Immature natural killer cell (primary cell): ENCODE measurements at regions not wholly inside any gene's neighbourhood (a gene's known extent, or its start where the extent isn't known, plus 50 kb on each side); places are given as distances from the start of the nearest gene placed in this dataset.

Experiments
- DNase-seq, 3 donors: peaks; one replicate each; pipeline ENCODE4 v3.0.0; 2022; ENCODE audit warnings: mixed read lengths in 1 of 3
- H3K27ac Mint-ChIP-seq, 6 donors: one replicate each; pipeline ENCODE4 v1.8.0; 2020; ENCODE audit warnings: mixed read lengths in 6 of 6, mild to moderate bottlenecking in 5 of 6, inconsistent platforms in 4 of 6, moderate library complexity in 3 of 6
- H3K27me3 Mint-ChIP-seq, 3 donors: one replicate each; pipeline ENCODE4 v1.8.0; 2020 to 2021; ENCODE audit warnings: low read depth in 3 of 3, mild to moderate bottlenecking in 3 of 3, mixed read lengths in 3 of 3, moderate library complexity in 3 of 3, inconsistent platforms in 1 of 3
- H3K36me3 Mint-ChIP-seq, 3 donors: one replicate each; pipeline ENCODE4 v1.8.0; 2020; ENCODE audit warnings: mixed read lengths in 3 of 3, inconsistent platforms in 2 of 3, mild to moderate bottlenecking in 2 of 3
- H3K4me1 Mint-ChIP-seq, 2 donors: one replicate each; pipeline ENCODE4 v1.8.0; 2020; ENCODE audit warnings: inconsistent platforms in 2 of 2, mild to moderate bottlenecking in 2 of 2, mixed read lengths in 2 of 2, moderate library complexity in 1 of 2
- H3K4me3 Mint-ChIP-seq, 5 donors: one replicate each; pipeline ENCODE4 v1.8.0; 2020; ENCODE audit warnings: mild to moderate bottlenecking in 5 of 5, mixed read lengths in 5 of 5, inconsistent platforms in 3 of 5, moderate library complexity in 3 of 5
- H3K9me3 Mint-ChIP-seq, 6 donors: one replicate each; pipeline ENCODE4 v1.8.0; 2020; ENCODE audit warnings: mild to moderate bottlenecking in 6 of 6, mixed read lengths in 6 of 6, inconsistent platforms in 4 of 6, moderate library complexity in 3 of 6

GRCh38 chr2:221810245-221810644 lies 238.1 kb upstream of the EPHA4 start:
- H3K36me3 Mint-ChIP-seq = no peaks in the 10 kb centered on the region
- peaks cover 0 to 3% (median 0%) of the 10 kb centered on the region in 3 donors for H3K27me3 Mint-ChIP-seq
- H3K27ac Mint-ChIP-seq = no peak overlapping the region
- H3K4me1 Mint-ChIP-seq = no peaks in the 10 kb centered on the region
- H3K9me3 Mint-ChIP-seq = peaks cover 0 to 12% (median 7%) of the 10 kb centered on the region in 6 donors
- H3K4me3 Mint-ChIP-seq = no peak overlapping the region
- no peak for DNase-seq

DNA sequence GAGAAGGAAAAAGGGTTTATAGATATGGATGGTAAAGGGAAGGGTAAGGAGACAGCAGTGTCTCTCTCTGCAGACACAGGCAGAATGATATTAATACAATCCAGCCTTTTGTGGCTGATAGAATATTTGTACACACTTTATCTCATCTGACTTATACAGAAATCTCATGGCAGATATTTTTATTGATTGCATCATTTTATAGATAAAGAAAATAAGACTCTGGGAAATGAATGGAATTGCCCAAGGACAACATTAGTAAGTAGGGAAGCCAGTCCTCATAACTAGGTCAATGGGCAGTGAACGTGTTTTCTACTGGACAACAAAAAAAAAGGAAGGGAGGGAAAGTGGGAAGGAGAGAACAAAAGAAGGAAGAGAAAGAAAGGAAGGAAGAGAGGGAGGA lies 236.4 kb upstream of the EPHA4 start:
- peaks cover 0 to 9% (median 3%) of the 10 kb centered on the region in 6 donors for H3K9me3 Mint-ChIP-seq
- H3K27ac Mint-ChIP-seq = no peak overlapping the region
- no peaks in the 10 kb centered on the region for H3K4me1 Mint-ChIP-seq
- DNase-seq = no peak
- no peaks in the 10 kb centered on the region for H3K36me3 Mint-ChIP-seq
- no peak overlapping the region for H3K4me3 Mint-ChIP-seq
- H3K27me3 Mint-ChIP-seq = no peaks in the 10 kb centered on the region

DNA sequence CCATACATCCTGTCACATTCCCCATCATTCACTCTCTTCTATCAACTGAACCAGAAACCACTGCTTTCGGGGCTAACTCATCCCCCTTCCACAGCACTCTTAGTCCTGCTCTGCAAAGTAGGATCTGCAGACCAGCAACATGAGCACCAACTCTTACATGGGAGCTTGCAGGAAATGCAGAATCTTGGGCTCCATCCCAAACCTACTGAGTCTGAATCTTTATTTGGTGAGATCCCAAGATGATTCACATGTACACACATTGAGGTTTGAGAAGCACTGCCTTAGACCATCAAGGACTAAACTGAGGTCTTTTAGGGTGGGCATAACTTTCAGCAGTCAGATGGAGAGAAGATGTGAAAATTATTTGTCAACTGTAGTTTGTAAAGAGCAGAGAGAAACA lies 235.6 kb upstream of the EPHA4 start:
- Mint-ChIP-seq H3K36me3 (no peaks in the 10 kb centered on the region), H3K27me3 (no peaks in the 10 kb centered on the region), H3K4me1 (no peaks in the 10 kb centered on the region), H3K27ac (no peak overlapping the region), H3K4me3 (no peak overlapping the region), H3K9me3 (peaks cover 0 to 11% (median 3%) of the 10 kb centered on the region in 6 donors)
- DNase-seq = no peak

DNA sequence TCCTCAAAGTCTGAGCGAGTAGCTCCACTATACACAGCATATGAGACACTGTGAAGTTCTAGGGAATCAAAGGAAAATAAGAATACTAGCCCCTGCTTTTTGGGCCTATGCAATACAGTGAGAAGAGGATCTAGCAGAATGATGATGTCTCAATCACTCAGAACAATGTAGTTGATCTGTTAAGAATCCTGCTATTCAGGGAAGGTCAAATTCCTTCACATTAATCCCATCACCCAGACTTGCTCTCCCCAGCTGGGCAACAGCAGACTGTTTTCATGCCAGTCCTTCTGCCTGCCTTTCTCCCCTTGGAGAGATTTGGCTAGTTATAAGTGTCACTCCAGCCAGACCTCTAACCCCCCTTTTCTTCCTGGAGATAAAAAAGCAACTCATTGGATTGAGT lies 230.0 kb upstream of the EPHA4 start:
- H3K27me3 Mint-ChIP-seq = peaks cover 0 to 2% (median 0%) of the 10 kb centered on the region in 3 donors
- peaks cover 0 to 9% (median 3%) of the 10 kb centered on the region in 6 donors for H3K9me3 Mint-ChIP-seq
- H3K4me3 Mint-ChIP-seq = no peak overlapping the region

GRCh38 chr2:221792971-221793521 lies 220.9 kb upstream of the EPHA4 start:
- Mint-ChIP-seq H3K27ac (no peak overlapping the region), H3K9me3 (peaks cover 0 to 6% (median 0%) of the 10 kb centered on the region in 6 donors), H3K36me3 (no peaks in the 10 kb centered on the region), H3K4me1 (no peaks in the 10 kb centered on the region), H3K27me3 (peaks cover 0 to 4% (median 2%) of the 10 kb centered on the region in 3 donors), H3K4me3 (no peak overlapping the region)
- no peak for DNase-seq

More for the DNA sequence above, 230.0 kb upstream of the EPHA4 start:
- no peak for DNase-seq
- Mint-ChIP-seq H3K36me3 (no peaks in the 10 kb centered on the region), H3K27ac (no peak overlapping the region), H3K4me1 (no peaks in the 10 kb centered on the region)

GRCh38 chr2:221791844-221792243 lies 219.7 kb upstream of the EPHA4 start:
- H3K27me3 Mint-ChIP-seq = peaks cover 0 to 4% (median 2%) of the 10 kb centered on the region in 3 donors
- no peak overlapping the region for H3K4me3 Mint-ChIP-seq
- peaks cover 0 to 6% (median 0%) of the 10 kb centered on the region in 6 donors for H3K9me3 Mint-ChIP-seq
- no peaks in the 10 kb centered on the region for H3K4me1 Mint-ChIP-seq
- H3K27ac Mint-ChIP-seq = no peak overlapping the region
- H3K36me3 Mint-ChIP-seq = no peaks in the 10 kb centered on the region
- no peak for DNase-seq

DNA sequence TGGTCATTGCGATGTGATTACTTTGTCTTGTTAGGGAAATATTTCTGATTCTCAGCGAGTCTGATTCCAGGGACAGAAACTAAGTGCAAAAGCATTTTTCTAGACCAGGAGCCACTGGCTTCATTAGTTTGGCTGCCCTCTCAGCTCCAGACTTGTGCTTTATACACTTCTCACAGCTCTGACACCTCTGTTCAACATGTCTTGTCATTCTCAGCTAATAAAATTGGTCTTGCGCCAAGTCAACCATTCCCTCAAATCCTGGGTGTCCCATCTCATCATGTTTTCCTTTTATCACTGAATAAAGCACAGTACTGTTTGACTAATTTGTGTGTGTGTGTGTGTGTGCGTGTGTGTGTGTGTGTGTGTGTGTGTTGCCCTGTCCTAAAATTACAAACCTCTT lies 215.5 kb upstream of the EPHA4 start:
- no peak for DNase-seq
- no peaks in the 10 kb centered on the region for H3K36me3 Mint-ChIP-seq
- H3K27me3 Mint-ChIP-seq = peaks cover 0 to 2% (median 0%) of the 10 kb centered on the region in 3 donors
- H3K9me3 Mint-ChIP-seq = peaks cover 0 to 6% (median under 1%) of the 10 kb centered on the region in 6 donors
- H3K27ac Mint-ChIP-seq = no peak overlapping the region
- no peak overlapping the region for H3K4me3 Mint-ChIP-seq
- H3K4me1 Mint-ChIP-seq = no peaks in the 10 kb centered on the region

- no peaks in the 10 kb centered on the region for H3K27me3 Mint-ChIP-seq
- H3K36me3 Mint-ChIP-seq = no peaks in the 10 kb centered on the region
- DNase-seq = no peak
- H3K4me3 Mint-ChIP-seq = no peak overlapping the region
- no peaks in the 10 kb centered on the region for H3K4me1 Mint-ChIP-seq
- H3K9me3 Mint-ChIP-seq = peaks cover 0 to 11% (median under 1%) of the 10 kb centered on the region in 6 donors
- H3K27ac Mint-ChIP-seq = no peak overlapping the region
Measured at GRCh38 chr2:221786297-221786926, 214.3 kb upstream of the EPHA4 start.

DNA sequence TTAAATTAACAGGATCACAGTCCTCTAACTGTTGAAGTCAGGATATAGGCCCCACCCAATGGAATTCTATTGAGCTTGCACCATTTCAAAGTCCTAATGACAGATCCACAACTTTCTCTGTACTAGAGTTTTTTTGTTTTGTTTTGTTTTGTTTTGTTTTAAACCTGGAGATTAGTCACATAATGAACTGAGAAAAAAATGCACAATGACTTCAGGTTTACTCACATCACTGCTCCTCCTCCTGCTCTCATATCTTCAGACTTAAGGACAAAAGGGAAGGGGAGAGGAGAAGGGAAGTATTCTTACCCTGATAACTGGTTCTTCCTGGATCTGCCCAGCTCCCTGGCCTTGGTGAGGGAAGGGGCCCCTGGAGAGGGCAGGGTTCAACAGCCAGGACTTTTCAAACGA lies 208.2 kb upstream of the EPHA4 start:
- H3K9me3 Mint-ChIP-seq = peaks cover 0 to 11% (median under 1%) of the 10 kb centered on the region in 6 donors
- no peak for DNase-seq
- H3K36me3 Mint-ChIP-seq = no peaks in the 10 kb centered on the region
- no peaks in the 10 kb centered on the region for H3K27me3 Mint-ChIP-seq
- no peak overlapping the region for H3K27ac Mint-ChIP-seq
- no peak overlapping the region for H3K4me3 Mint-ChIP-seq
- no peaks in the 10 kb centered on the region for H3K4me1 Mint-ChIP-seq

GRCh38 chr2:221779614-221780067 lies 207.5 kb upstream of the EPHA4 start:
- H3K4me3 Mint-ChIP-seq = no peak overlapping the region
- H3K36me3 Mint-ChIP-seq = no peaks in the 10 kb centered on the region
- H3K4me1 Mint-ChIP-seq = no peaks in the 10 kb centered on the region
- peaks cover 0 to 11% (median under 1%) of the 10 kb centered on the region in 6 donors for H3K9me3 Mint-ChIP-seq
- no peak for DNase-seq
- no peak overlapping the region for H3K27ac Mint-ChIP-seq
- no peaks in the 10 kb centered on the region for H3K27me3 Mint-ChIP-seq

DNA sequence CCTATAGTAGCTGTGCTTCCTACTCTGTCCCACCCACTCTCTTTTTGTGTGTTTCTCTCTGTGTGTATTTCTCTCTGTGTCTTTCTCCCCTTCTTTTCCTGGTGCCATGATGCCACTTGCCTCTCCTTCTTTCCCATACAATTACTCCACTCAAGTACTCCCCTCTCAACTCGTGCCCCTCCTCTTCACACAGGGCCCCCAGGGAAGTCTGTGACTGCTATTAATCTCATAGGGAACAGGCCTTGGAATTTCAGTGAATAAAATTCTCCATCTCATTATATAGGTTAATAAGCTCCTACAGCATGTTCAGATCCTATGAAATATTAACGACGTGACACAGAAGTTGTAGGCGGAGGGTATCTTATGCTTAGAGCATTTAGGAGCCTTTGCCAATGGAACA lies 205.9 kb upstream of the EPHA4 start:
- Mint-ChIP-seq H3K27ac (no peak overlapping the region), H3K27me3 (peaks cover 0 to 2% (median 0%) of the 10 kb centered on the region in 3 donors), H3K4me3 (no peak overlapping the region), H3K4me1 (no peaks in the 10 kb centered on the region), H3K9me3 (peaks cover 0 to 7% (median under 1%) of the 10 kb centered on the region in 6 donors), H3K36me3 (no peaks in the 10 kb centered on the region)
- DNase-seq = no peak

- H3K36me3 Mint-ChIP-seq = no peaks in the 10 kb centered on the region
- H3K4me3 Mint-ChIP-seq = no peak overlapping the region
- peaks cover 0 to 2% (median under 1%) of the 10 kb centered on the region in 6 donors for H3K9me3 Mint-ChIP-seq
- no peak for DNase-seq
- H3K27ac Mint-ChIP-seq = no peak overlapping the region
- H3K4me1 Mint-ChIP-seq = no peaks in the 10 kb centered on the region
- peaks cover 0 to 2% (median 0%) of the 10 kb centered on the region in 3 donors for H3K27me3 Mint-ChIP-seq
Measured at GRCh38 chr2:221777119-221777518, 205.0 kb upstream of the EPHA4 start.

DNA sequence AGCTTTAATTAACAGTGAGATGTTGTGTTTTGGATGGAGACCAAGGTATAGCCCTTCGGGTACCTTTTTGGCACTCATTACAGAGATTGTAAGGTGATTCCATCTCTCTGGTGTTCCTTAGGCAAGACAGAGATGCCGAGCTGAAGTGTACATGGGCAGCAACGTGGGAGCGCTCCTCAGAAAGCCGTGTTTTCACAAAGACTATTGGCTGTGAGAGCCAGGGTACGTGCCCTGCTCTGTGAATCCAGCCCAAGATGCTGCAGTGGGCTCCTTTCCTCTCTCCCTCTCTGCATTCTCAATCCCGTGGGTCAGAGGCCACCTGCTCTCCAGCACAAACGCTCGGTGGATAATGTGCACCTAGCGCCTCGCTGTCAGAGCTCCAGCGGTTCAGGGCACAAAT lies 203.0 kb upstream of the EPHA4 start:
- no peaks in the 10 kb centered on the region for H3K36me3 Mint-ChIP-seq
- H3K27me3 Mint-ChIP-seq = peaks cover 0 to 2% (median 0%) of the 10 kb centered on the region in 3 donors
- DNase-seq = no peak
- H3K27ac Mint-ChIP-seq = no peak overlapping the region
- no peak overlapping the region for H3K4me3 Mint-ChIP-seq
- no peaks in the 10 kb centered on the region for H3K4me1 Mint-ChIP-seq
- peaks cover 0 to 2% (median 0%) of the 10 kb centered on the region in 6 donors for H3K9me3 Mint-ChIP-seq

DNA sequence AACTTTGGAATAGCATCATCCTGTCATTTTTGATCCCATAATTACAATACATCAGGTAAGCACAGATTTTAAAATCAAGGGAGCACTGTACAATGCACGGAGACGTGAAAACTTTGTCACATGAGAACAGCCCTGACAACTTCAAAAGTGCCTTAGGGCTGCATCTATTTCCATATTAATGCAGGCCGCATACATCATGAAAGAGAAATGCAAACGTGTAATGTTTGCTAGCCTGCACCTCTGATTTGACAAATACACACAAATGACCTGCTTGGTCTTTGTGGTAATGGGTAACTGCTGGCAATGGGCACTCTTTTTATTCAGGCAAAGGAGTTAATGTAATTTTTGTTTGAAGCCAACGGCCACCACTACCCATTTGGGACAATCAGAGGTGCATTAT lies 202.0 kb upstream of the EPHA4 start:
- no peak overlapping the region for H3K4me3 Mint-ChIP-seq
- H3K4me1 Mint-ChIP-seq = no peaks in the 10 kb centered on the region
- H3K27ac Mint-ChIP-seq = no peak overlapping the region
- peaks cover 0 to 2% (median 1%) of the 10 kb centered on the region in 3 donors for H3K27me3 Mint-ChIP-seq
- H3K9me3 Mint-ChIP-seq = peaks cover 0 to 2% (median 0%) of the 10 kb centered on the region in 6 donors
- no peaks in the 10 kb centered on the region for H3K36me3 Mint-ChIP-seq
- DNase-seq = no peak
